Lower leg skin (tissue), 4 donors: ENCODE measurements at regions not wholly inside any gene's neighbourhood (a gene's known extent, or its start where the extent isn't known, plus 50 kb on each side); places are given as distances from the start of the nearest gene placed in this dataset.

Source experiments
- DNase-seq, 2 donors: peaks; one replicate each; pipeline ENCODE4 v3.0.0-alpha.2; 2019; ENCODE audit warnings: low spot score in 2 of 2
- H3K4me3 ChIP-seq: fragments of 200-600 bp; sonication (generic); 2 replicates; pipeline ENCODE4 v1.5.1; 2017; ENCODE audit warnings: mild to moderate bottlenecking, low read depth; ENCODE audit not compliant: poor library complexity, severe bottlenecking
- POLR2A ChIP-seq, 2 donors: fragments of 450-650 bp; IDR thresholded peaks; one replicate each; pipeline ENCODE4 v1.6.1; 2016 to 2017; ENCODE audit warnings: antibody characterized with exemption in 2 of 2, mild to moderate bottlenecking in 1 of 2, moderate library complexity in 1 of 2
- WGBS, 2 donors: methylation state at CpG; one replicate each; pipeline ENCODE4 v1.1.5; 2018; 5-methylcytosine and 5-hydroxymethylcytosine counted together
- intact Hi-C: fragments of 100-400 bp; cut with DNase I; formaldehyde crosslinking; loops from one replicate; pipeline ENCODE4 v1.15.0; 2023; ENCODE audit warnings: low total_unique reads
- TF ChIP-seq, protein P1 (sequence below), 3 donors: fragments of 450-650 bp; IDR thresholded peaks; one replicate each; pipeline ENCODE4 v1.5.1; 2016; ENCODE audit warnings: antibody characterized with exemption in 3 of 3, mild to moderate bottlenecking in 3 of 3, moderate library complexity in 2 of 3

DNA sequence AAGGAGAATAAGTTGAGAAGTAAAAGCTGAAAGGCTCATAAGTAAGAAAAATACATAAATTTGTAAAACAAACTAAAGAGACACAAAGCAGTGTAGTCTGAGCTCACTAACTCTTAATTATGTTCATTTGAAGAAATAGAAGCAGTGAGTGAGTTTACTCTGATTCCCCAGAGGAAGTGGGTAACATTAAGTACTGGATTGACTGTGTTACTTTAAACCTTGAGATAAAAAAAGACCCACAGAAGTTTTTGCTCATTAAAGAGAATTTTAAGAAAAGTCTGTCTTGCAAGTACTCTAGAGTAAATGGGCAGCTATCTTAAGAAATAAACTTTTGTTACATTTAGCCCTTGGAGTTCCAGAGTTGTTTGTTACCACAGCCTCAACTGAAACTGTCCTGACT is 2466.9 kb downstream of the PCDH7 start:
- no peak for DNase-seq
- TF ChIP-seq, protein P1, sequence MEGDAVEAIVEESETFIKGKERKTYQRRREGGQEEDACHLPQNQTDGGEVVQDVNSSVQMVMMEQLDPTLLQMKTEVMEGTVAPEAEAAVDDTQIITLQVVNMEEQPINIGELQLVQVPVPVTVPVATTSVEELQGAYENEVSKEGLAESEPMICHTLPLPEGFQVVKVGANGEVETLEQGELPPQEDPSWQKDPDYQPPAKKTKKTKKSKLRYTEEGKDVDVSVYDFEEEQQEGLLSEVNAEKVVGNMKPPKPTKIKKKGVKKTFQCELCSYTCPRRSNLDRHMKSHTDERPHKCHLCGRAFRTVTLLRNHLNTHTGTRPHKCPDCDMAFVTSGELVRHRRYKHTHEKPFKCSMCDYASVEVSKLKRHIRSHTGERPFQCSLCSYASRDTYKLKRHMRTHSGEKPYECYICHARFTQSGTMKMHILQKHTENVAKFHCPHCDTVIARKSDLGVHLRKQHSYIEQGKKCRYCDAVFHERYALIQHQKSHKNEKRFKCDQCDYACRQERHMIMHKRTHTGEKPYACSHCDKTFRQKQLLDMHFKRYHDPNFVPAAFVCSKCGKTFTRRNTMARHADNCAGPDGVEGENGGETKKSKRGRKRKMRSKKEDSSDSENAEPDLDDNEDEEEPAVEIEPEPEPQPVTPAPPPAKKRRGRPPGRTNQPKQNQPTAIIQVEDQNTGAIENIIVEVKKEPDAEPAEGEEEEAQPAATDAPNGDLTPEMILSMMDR (IDR thresholded peaks at IDR 0.05): no peak
- no peak for TF ChIP-seq POLR2A (IDR thresholded peaks at IDR 0.05)
- H3K4me3 ChIP-seq: no peak overlapping the region
- intact Hi-C loops: no loop called here

DNA sequence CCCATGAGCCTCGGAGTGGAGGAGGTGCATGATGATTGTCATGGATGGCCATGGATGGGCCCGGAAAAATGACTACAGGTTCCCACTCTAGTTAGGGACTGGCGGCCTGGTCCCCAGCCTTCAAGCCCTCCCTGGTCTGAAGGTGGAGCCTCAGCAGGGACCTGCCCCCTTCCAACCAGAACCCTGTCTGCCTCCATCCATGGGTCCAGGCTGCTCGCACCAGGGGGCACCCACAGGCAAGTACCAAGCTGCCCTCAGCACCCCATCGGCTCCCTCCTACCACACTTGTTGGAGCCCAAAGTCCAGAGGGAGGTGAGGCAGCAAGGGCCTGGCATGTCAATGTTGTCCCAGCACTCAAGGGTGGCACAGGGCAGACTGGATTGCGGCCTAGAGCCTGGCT is 2468.6 kb downstream of the PCDH7 start:
- WGBS, 2 donors: 93 to 97% methylated on average over 5 to 6 of the region's 6 CpGs
- TF ChIP-seq, protein P1 (IDR thresholded peaks at IDR 0.05): no peak
- no peak for TF ChIP-seq POLR2A (IDR thresholded peaks at IDR 0.05)
- DNase-seq: no peak
- intact Hi-C loops: no loop called here
- no peak overlapping the region for H3K4me3 ChIP-seq

DNA sequence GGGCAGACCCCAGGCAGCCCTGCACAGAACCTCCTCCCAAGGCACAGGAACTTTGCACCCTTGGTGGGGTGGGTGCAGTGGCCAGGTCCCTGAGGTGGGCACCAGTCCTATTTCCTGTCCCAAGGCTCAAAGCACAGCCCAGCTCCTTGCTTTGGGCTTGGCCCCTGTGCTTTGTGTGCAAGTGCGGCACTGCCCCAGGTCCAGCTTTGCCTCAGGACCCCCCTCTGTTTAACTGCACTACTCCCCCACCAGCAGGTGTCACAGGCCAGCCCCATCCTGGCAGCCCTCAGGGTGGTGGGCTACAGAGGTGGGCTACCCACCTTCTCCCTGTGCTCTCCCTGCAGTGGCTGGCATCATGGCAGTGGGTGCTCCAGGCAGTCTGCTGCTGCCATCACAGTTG is 2469.0 kb downstream of the PCDH7 start:
- intact Hi-C loops: no loop called here
- WGBS, 2 donors: 100% methylated on average over 1 of the region's 1 CpG
- TF ChIP-seq POLR2A (IDR thresholded peaks at IDR 0.05): no peak
- TF ChIP-seq, protein P1 (IDR thresholded peaks at IDR 0.05): no peak
- no peak overlapping the region for H3K4me3 ChIP-seq
- no peak for DNase-seq

DNA sequence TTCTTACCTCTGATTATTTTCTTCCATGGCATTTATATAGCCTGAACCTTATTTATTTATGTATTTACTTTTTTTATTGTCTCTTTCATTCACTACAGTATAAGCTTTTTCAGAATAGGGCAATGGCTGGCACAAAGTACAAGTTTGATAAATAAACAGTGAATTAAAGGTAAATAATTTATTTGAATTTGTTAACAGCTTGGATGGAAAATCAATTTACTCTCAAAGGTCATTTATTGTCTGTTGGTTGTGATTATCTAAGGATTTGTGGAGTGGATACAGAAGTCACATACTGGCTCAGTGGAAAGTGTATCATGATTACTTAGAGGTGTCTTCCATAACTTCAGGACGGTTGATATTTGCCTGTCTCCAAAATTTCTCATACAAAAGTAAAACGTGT is 2472.9 kb downstream of the PCDH7 start:
- DNase-seq: no peak
- intact Hi-C loops: no loop called here
- WGBS, 2 donors: 81 to 87% methylated on average over 2 of the region's 2 CpGs
- no peak overlapping the region for H3K4me3 ChIP-seq
- TF ChIP-seq, protein P1 (IDR thresholded peaks at IDR 0.05): no peak
- TF ChIP-seq POLR2A (IDR thresholded peaks at IDR 0.05): no peak

DNA sequence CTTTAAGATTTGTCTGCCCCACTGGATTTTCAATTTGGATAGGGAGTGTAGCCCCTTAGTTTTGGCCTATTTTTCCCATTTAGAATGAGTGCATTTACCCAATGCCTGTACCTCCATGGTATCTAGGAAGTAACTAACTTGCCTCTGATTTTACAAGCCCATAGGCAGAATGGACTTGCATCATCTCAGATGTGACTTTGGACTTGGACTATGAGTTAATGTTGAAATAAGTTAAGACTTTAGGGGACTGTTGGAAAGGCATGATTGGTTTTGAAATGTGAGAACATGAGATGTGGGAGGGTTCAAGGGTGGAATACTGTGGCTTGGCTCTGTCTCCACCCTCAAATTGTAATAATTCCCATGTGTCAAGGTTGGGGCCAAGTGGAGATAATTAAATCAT is 2480.2 kb downstream of the PCDH7 start:
- DNase-seq: no peak
- intact Hi-C loops: no loop called here
- H3K4me3 ChIP-seq: no peak overlapping the region
- TF ChIP-seq, protein P1 (IDR thresholded peaks at IDR 0.05): no peak
- TF ChIP-seq POLR2A (IDR thresholded peaks at IDR 0.05): no peak

DNA sequence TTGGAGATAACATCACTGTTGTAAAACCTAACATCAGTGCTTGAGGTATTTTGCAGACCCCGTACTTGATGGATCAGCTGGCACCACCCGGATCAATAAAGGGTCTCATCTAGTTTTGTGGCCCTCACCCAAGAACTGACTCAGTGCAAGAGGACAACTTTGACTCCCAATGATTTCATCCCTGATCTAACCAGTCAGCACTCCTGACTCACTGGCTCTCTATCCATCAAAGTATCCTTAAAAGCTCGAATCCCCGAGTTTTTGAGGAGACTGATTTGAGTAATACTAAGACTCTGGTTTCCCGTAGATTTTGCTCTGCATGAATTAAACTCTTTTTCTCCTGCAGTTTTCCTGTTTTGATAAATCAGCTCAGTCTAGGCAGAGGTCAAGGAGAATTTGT is 2498.1 kb downstream of the PCDH7 start:
- intact Hi-C loops: no loop called here
- H3K4me3 ChIP-seq: no peak overlapping the region
- TF ChIP-seq POLR2A (IDR thresholded peaks at IDR 0.05): no peak
- TF ChIP-seq, protein P1 (IDR thresholded peaks at IDR 0.05): no peak
- WGBS, 2 donors: 60 to 67% methylated on average over 5 of the region's 5 CpGs
- DNase-seq: no peak
